Keratinocyte (primary cell): ENCODE measurements at regions not wholly inside any gene's neighbourhood (a gene's known extent, or its start where the extent isn't known, plus 50 kb on each side); places are given as distances from the start of the nearest gene placed in this dataset.

ENCODE experiments used
- EZH2 ChIP-seq: IDR thresholded peaks from one replicate; pipeline ENCODE4 v1.6.1; 2012; ENCODE audit warnings: inconsistent platforms, mild to moderate bottlenecking, low read length, moderate library complexity
- TF ChIP-seq, protein P1 (sequence below), 3 experiments: IDR thresholded peaks in 1 of 3; conservative IDR thresholded peaks in 1 of 3; optimal IDR thresholded peaks in 1 of 3; 2 replicates in 2 of 3; 3 replicates in 1 of 3; pipeline versions ENCODE3 to v1.5.1; 2011; ENCODE audit warnings: low read length in 3 of 3, mild to moderate bottlenecking in 3 of 3, moderate library complexity in 2 of 3, control low read depth in 1 of 3, inconsistent platforms in 1 of 3; ENCODE audit not compliant: insufficient read depth in 2 of 3; ENCODE audit errors: extremely low read depth in 1 of 3

DNA sequence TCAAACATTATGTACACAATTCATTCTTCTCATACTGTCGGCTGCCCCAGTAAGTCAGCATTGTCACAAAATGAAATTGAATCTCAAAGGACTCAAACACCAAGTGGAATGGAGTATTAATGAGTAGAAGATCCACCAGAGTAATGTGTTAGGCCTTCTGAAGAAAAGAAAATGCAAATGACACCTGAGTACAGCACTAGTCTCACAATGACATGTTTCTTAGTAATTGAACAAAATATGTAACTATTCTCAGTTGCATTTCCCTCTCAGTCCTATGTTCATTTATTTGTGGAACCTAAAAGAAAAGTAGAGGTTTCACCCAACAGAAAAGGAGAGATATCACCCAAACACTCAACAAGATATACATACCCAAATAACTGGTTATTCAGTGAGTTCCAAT is 283.9 kb upstream of the THBS1 start:
- TF ChIP-seq, protein P1, sequence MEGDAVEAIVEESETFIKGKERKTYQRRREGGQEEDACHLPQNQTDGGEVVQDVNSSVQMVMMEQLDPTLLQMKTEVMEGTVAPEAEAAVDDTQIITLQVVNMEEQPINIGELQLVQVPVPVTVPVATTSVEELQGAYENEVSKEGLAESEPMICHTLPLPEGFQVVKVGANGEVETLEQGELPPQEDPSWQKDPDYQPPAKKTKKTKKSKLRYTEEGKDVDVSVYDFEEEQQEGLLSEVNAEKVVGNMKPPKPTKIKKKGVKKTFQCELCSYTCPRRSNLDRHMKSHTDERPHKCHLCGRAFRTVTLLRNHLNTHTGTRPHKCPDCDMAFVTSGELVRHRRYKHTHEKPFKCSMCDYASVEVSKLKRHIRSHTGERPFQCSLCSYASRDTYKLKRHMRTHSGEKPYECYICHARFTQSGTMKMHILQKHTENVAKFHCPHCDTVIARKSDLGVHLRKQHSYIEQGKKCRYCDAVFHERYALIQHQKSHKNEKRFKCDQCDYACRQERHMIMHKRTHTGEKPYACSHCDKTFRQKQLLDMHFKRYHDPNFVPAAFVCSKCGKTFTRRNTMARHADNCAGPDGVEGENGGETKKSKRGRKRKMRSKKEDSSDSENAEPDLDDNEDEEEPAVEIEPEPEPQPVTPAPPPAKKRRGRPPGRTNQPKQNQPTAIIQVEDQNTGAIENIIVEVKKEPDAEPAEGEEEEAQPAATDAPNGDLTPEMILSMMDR (optimal IDR thresholded peaks at IDR 0.05 in 1 of 3, IDR thresholded peaks at IDR 0.05 in 1 of 3, conservative IDR thresholded peaks at IDR 0.05 in 1 of 3; ENCODE audit: extremely low read depth in 1 of 3, insufficient read depth in 2 of 3, low read length in 3 of 3), result no peak
- no peak for TF ChIP-seq EZH2
